GM18907 (cell line): ENCODE measurements at regions not wholly inside any gene's neighbourhood (a gene's known extent, or its start where the extent isn't known, plus 50 kb on each side); places are given as distances from the start of the nearest gene placed in this dataset.

Experiments used
- ATAC-seq: cut with Tn5 transposase; IDR thresholded peaks from one replicate; pipeline ENCODE4 v1.9.1; 2021; ENCODE audit warnings: mild to moderate bottlenecking, moderate library complexity; ENCODE audit not compliant: unreplicated experiment

DNA sequence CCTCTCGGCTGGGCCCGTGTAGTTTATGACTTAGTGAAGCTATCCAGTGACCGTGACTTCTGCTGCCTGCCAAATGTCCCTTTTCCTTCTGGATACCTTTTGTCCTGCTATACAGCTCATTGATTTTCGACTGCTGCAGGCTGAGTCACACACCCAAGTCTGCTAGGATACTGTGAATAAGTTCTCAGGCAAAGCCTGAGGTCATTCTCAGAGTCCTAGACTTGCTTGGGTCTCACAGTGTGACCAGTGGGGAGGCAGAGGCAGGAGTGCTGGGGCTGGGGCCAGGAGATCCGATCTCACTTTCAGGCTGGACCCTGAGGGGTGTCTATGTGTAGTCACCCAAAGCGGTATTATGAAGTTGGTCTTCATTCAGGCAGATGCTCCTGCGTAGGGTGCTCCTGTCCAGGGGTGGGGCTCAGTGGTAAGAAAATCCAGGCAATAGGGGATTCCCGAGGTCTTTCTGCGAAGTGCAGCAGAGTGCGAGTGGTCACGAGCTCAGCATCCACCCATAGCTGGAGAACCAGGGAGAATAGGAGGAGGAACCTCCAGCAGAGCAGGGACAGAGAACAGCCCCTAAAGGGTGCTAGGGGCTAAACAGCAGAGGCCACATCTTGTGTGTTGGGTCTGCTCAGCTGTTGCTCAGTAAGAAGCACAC lies 268.6 kb upstream of the NCKAP5 start:
- no peak for ATAC-seq

DNA sequence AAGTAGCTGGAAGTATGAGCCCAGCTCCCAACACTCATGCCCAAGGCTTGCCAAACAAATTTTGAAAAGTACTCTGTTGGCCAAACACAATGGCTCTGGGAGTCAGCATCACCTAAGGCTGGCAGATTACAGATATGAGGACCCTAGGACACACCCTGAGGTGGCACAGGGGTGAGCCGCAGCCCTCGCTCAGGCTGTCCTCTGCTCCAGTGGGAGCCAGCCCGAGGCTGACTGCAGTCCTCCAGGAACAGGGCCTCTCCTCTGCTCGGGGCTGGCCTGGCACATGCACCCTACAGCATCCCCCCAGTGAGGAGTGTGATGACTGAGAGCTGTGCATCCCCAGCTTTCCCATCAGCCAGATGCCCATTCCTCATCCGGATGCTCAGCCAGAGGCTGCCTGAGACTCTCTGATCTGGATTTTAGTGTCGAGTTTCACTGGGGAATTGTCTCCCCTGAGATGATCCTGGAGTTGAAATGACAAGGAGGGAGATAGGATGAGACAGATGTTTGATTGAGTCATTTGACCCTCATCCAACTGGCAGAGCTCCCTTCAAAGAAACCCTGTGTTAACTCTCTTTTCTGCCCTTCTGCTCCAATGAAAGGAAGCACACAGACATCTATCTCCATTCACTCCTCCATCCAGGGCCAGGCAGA lies 269.3 kb upstream of the NCKAP5 start:
- no peak for ATAC-seq

DNA sequence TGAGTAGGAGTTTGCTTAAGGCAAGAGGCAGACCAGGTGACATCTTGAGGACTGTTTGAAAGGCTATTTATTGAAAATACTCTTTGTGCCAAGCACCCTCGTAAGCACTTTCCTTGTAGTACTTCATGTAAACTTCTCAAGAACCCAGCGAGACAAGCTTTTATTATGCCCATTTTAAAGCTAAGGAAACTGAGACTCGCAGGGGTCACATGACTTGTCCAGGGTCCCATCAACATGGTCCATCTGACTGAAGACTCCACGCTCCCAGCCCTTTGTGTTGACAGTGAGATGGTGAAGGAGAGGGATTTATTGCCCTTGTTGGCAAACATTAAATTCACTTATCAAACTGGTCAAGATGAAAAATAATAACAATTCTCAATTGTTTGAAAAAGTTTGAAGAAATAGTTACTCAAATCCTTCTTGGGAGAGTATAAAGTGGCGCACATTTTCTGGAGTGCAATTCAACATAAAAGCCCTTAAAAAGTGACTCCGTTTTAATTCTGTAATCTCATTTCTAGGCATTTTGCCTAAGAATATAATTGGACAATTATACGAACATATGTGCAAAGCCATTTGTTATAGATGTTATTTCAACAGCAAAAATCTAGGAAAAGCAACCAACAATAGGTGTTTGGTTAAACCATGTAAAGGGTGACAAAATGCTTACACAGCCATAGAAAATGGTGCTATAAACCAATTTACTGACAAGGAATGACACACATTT lies 270.5 kb upstream of the NCKAP5 start:
- ATAC-seq, result no peak

DNA sequence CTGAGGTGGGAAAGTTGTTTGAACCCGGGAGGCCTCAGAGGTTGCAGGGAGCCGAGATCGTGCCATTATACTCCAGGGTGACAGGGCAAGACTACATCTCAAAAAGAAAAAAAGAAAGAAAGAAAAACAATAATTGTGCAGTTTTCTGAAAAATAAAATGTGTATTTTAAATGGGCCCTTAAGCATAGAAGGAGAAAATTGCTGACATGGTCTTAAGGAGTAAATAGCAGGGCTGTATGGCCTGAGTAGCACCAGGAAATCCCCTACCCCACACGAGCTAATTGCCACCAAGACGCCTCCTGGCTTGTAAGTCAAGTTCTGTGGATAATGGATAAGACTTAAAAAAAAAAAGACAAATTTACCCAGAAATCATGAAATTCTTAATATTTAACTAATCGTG lies 271.4 kb upstream of the NCKAP5 start:
- ATAC-seq, result no peak

DNA sequence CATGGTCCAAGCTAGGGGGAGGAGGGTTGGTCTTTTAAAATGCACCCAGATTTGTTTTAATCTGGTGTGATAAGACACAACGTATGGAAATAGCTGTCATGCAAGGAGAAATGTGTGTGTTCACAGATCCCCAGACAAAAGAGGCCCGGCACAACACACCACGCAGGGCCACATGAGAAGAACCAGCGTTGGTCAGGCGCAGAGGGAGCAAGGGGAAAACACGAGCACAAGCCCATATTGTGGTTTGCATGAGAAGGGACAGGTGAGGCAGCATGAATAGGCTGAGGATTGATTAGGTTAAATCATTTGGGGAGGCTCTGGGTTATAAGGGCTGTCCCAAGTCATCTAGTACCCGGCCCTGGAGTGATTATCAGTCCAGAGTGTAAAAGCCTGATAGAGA lies 272.5 kb upstream of the NCKAP5 start:
- no peak for ATAC-seq

DNA sequence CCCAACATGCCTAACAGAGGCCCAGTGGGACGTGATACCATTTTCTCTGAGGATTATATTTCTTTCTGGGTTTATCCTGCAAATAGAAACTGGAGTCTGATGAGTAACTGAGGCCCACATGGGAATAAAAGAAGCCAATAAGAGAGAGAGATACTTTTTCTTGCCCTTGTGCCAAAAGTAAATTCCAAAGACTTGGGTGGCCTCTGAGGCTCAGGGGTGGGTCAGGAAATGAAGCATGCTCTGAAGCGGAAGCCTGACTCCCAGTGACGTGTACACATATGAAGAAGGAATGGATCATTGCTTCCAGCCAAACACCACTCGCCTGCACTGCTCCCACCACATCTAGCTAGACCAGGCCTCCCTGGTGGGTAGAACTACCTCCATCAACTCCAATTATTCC lies 273.6 kb upstream of the NCKAP5 start:
- ATAC-seq, result no peak

DNA sequence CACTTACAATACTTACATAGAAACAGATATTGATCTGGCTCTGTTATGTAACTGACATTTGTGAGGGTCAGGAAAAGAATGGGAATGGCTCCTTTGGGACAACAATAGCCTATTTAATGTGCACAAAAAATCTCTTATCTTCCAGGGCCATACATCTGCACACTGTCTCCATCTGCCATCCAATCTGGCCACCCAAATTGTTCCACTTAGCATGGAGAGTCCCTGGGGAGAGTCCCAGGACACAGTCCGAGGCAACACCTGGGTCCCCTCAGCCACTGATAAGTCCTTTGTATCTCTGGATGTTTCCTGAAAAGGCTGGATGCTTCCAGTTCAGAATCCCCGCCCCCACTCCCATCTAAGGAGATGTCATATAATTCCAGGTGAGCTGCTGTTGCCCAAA lies 274.2 kb upstream of the NCKAP5 start:
- no peak for ATAC-seq

DNA sequence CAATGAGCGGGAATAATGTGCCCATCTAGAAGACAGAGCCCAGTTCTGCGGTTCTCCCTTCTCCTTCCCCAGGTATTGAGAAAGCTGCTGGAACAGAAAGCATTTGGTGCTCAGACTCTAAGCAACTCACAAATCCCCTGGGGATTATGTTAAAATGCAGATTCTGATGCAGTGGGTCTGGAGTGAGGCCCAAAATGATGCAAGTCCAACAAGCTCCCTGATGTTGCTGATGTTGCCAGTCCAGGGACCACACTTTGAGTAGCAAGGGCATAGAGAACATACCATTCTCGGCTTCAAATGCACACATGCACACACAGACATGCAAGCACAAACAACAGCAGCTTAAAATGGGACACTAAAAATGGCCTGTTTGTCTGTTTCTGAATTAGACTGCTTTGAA lies 274.8 kb upstream of the NCKAP5 start:
- ATAC-seq, result no peak

DNA sequence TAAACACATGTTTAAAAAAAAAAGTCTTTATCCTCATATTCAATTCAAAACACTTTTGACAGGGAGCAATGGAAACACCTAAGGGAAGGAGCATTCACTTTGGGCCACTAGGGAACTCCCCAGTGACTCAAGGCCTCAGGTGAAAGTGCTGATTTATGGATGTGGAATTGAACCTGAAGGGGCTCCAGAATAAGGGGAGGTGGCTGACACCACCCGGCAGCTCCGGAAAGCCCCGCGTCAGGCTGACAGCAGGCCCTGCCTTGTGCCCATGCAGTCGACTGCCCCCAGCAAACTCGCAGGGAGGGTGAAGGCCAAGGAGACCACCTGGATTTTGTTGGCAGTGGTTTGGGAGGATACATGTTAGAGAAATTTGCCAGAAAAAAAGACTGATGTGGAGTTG lies 275.3 kb upstream of the NCKAP5 start:
- ATAC-seq, result no peak

DNA sequence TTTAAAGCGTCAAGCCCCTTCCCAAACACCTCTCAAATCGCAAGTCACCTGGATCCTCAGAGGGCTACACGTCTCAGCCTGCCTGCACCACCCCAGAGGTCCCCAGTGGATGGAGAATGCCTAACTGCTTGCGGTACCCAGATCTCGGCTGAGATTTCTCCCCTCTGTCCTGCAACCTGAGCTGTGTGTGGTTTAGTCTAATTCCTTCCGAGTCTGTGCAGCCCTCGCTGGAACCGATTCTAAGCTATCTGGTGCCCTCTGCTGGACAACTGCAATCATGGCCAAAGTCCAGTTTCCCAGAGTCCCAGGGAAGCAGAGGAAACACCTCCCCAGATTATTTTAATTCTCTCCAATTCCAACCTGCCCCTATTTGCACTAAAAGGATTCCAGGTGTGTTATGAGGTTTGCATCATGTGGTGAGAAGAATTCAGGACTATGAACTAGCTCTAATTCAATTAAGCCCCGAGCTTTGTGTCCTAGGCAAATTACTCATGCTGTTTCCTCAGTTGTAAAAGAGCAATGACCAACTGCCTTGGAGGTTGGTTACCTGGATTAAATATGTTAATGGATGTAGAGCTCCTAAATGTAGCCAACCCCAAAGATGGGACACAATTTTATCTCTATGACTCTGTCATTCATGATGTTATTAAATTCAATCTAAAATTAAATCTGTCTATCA lies 276.1 kb upstream of the NCKAP5 start:
- peak; percentile 87 for ATAC-seq

DNA sequence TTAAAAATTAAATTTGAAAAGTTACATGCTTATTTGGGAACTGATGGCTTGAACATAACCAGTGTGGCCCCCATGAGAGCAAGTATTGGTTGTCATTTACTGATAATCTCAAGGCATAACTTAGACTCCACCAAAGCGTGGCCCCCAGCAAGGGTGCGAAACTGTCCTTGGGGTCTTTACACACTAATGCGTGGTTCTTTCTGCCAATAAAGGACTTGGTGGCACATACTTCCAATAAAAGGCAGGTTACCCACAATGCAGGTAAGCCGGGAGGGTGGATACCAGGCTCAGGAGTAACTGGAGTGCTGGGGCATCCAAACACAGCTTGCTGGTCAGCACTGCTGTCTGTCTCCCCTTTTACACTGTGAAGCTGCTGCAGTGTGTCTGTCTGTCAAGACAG lies 278.2 kb upstream of the NCKAP5 start:
- ATAC-seq, result no peak

DNA sequence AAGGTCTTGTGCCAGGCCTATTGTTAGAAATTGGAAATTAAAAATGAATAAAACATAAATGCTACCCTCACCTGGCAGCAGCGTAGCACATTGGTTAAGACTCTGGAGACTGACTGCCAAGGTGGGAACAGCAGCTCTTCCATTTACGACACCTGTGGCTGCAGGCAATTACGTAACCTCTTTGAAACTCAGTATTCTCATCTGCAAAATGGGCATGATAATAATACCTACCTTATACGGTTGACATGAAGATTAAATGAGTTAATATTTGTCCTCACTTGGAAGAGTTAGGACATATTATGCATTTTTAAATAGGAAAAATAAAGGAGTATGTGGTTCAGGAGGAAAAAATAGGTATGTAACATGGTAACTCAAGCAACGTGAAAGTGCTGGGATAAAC lies 279.3 kb upstream of the NCKAP5 start:
- ATAC-seq, result no peak

DNA sequence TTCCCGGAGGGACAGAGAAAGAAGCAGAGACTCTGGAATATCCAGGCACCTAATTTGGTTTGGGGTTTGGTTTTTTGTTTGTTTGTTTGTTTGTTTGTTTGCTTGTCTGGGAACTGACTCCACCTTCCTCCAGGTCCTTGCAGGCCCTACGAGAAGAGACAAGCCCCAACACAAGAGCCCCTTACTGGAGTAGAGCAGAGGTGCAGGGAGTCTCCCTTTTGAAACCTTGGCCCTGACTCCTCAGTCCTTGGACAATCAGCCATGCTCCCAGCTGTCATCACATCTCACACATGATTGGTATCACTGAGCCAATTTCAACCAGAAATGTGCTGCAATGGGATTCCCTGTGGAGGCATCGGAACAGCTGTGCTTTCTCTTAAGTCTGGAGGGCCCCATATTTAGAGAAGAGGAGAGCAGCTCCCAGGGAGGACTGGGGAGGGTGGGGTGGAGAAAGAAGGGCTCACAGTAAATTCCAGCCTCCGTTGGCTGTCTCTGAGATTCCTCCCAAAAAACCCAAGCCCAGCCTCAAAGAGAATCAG lies 279.9 kb upstream of the NCKAP5 start:
- ATAC-seq, result no peak

DNA sequence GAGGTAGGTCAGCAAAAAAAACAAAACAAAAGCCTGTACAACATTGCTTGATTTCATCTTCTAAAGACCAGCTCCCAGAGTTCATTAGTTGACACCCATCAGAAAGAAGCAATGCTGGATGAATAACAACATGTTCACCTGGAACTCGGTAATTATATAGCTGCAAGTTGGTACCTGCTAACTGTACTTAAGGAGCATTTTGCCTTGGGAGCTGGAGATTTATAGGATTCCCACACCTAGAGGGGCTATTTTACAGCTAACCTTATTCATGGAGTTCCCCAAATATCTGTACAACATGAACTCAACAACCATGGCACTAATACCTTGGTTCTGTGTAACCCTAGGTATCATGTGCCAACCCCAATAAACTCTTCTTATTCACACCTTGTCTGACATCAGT lies 281.1 kb upstream of the NCKAP5 start:
- ATAC-seq, result no peak

DNA sequence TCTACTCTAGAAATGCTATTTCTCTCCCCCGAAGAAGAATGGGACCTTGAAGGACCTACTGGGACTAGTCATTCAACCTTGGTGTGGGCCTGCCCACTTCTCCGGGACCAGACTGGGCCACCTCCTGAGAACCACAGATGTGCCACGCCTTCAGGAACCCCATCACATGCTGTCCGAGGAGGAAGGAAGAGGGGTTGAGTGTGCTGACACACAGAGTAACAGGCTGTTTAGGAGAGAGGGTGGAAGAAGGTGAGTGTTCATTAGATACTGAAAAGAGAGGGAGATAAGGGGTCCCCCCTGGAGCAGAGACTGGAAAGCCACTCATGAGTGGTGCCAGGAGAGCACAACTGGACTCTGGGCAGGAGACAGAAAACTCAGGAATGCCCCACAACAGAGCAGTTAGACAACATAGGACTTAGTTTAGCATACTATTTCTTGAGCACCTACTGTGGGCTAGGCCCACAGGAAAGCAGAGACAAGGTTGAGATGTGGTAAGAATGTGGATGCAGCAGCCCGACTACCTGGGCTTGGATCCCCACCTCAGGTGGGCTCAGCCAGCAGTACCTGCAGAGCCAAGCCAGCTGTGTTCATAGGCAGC lies 286.4 kb upstream of the NCKAP5 start:
- no peak for ATAC-seq

DNA sequence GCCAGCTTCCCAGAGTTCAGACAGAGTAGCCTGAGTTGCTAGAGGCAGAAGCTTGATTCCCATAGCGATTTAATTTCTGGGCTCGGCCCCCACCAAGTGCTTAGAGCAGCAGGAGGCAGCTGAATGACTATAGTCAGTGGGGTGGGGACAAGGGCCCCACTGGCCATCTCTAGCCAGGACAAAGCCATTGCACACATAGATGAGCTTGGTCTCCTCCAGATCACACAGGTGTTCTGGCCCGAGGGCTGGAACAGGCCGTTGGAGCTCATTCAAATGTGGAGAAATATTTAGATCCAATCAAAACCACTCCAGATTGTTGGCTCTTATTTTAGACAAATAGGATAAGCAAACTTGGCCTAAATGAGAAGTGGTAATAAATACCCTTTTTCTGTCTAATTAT lies 287.3 kb upstream of the NCKAP5 start:
- no peak for ATAC-seq

DNA sequence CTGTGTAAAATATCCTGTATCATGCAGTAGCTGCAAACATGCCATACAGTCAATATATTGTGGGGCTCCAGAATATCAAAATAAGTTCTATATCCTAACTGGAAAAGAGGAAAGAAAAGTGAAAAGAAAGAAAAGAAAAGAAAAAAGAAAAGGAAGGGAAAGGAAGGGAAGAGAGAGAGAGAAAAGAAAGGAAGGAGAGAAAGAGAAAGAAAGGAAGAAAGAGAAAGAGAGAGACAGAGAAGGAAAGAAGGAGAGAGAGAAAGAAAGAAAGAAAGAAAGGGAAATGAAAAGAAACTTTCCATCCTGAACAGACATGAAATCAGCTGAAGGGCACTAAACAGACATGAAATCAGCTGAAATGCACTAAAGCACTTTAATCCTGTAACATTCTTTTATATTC lies 288.4 kb upstream of the NCKAP5 start:
- no peak for ATAC-seq

DNA sequence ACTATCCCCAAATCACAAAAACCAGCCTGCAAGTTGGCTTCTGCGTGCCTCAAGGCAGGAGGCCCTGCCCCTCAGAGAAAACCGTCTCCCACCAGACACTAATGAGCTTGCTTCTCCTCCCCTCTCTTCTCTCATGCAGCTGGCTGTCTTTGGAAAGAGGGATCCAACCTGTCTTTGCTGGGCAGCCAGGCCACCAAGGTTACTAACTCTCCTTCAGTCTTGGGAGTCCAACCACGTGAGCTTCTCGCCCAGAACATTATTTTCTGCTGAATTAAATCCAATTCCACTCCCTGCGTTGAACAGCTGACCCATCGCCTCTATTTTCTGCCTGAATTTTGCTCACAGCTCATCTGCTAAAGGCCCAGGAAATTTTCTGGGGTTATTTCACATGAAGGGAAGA lies 291.3 kb upstream of the NCKAP5 start:
- no peak for ATAC-seq

DNA sequence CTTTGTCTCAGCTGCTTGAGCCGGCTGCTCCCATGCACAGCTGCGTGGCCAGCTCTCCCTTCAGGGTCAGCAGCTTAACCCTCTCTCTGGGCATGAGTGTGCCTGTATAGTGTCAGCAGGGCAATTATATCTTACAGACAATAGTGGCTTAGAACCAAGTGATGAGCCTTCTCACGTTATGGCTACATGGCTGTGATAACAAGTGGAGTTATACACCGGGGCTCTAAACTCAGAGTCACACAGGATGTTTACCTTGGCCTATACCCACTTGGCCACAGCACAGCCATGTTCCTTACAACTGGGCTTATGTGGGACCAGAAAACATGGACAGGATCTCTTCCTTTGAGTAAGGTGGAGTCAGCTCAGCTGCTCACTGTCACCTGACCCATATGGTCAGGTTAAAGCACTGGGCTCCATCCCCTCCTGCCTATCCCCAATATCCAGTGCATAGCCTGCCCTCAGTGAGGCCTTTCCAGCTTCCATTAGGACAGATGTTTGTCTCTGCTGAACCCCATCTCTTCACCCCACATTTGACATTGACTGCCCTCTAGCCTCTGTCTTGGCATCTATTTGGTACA lies 294.2 kb upstream of the NCKAP5 start:
- ATAC-seq, result no peak

DNA sequence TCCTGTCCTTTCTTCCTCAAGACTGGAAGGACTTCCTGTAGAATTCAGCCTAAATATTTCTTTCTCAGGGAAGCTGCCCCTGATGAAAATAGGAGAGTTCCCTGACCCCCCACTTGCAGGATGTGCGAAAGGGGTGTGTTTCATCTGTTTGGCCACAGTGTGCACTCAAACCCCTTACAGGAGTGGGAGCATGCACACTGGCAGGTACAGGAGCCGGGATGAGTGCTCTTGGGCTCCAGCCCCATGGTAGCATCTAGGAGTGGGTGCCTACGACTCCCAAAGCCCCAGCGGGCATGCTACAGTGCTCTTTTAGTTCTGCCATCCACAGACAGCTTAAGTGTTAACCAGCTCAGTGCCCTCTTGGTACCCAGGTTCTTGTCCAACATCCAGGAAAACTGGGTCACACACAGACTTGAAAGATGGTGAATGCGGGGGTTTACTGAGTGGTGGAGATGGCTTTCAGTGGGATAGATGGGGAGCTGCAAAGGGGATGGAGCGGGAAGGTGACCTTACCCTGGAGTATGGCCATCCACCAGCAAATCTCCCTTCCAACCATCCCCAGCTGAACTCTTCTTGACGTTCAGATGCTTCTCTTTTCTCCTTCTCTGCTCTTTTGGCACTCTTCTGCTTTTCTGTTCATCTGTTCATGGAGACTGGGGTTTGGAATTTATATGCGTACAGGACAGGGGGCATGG lies 295.0 kb upstream of the NCKAP5 start:
- no peak for ATAC-seq
